HepG2 (cell line): ENCODE measurements at regions not wholly inside any gene's neighbourhood (a gene's known extent, or its start where the extent isn't known, plus 50 kb on each side); places are given as distances from the start of the nearest gene placed in this dataset.

Source experiments
- NFRKB ChIP-seq: fragments of 450-650 bp; IDR thresholded peaks from 2 replicates; pipeline ENCODE4 v1.6.1; 2017
- ZNF260 ChIP-seq: sonication (generic); formaldehyde crosslinking; IDR thresholded peaks from 2 replicates; pipeline ENCODE4 v1.4.0; 2020; ENCODE audit warnings: missing genetic modification reagents, low read depth, mild to moderate bottlenecking, borderline replicate concordance
- ZNF331 ChIP-seq: sonication (generic); formaldehyde crosslinking; IDR thresholded peaks from 2 replicates; pipeline ENCODE4 v1.4.0; 2020; ENCODE audit warnings: missing genetic modification reagents
- TF ChIP-seq, protein P1 (sequence below): sonication (generic); formaldehyde crosslinking; IDR thresholded peaks from 2 replicates; pipeline ENCODE4 v1.5.0; 2020; ENCODE audit warnings: mild to moderate bottlenecking, missing genetic modification reagents, moderate library complexity

DNA sequence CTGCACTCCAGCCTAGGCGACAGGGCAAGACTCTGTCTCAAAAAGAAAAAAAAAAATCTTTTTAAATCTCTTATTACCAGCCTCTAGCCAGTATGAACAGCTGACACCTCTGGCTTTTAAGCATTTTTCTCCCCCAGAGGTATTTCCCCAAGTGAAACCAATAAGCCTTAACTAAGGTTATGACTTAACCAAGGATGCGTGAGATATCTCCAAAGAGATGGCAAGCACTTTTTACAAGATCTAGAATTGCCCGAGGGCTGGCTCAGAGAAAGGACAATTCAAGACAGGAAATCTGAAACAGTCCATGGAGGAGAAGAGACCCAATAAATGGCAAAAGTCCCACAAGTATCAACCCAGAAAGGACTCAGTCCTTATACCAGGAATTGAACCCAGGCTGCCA, 362.1 kb downstream of the FOXO1 start:
- TF ChIP-seq ZNF331 (CRISPR knock-in tag) (no peak), ZNF260 (no peak), NFRKB (no peak)
- TF ChIP-seq, protein P1, sequence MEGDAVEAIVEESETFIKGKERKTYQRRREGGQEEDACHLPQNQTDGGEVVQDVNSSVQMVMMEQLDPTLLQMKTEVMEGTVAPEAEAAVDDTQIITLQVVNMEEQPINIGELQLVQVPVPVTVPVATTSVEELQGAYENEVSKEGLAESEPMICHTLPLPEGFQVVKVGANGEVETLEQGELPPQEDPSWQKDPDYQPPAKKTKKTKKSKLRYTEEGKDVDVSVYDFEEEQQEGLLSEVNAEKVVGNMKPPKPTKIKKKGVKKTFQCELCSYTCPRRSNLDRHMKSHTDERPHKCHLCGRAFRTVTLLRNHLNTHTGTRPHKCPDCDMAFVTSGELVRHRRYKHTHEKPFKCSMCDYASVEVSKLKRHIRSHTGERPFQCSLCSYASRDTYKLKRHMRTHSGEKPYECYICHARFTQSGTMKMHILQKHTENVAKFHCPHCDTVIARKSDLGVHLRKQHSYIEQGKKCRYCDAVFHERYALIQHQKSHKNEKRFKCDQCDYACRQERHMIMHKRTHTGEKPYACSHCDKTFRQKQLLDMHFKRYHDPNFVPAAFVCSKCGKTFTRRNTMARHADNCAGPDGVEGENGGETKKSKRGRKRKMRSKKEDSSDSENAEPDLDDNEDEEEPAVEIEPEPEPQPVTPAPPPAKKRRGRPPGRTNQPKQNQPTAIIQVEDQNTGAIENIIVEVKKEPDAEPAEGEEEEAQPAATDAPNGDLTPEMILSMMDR (CRISPR knock-in tag), result no peak
